Prostate gland (tissue), 2 donors: ENCODE measurements at regions not wholly inside any gene's neighbourhood (a gene's known extent, or its start where the extent isn't known, plus 50 kb on each side); places are given as distances from the start of the nearest gene placed in this dataset.

ENCODE experiments used
- DNase-seq: peaks from one replicate; pipeline ENCODE4 v3.0.0-alpha.2; 2019; ENCODE audit warnings: low spot score
- H3K27ac ChIP-seq, 2 donors: fragments of 200-600 bp; sonication (generic); 2 replicates each; pipeline ENCODE4 v1.5.1; 2017 to 2019
- H3K27me3 ChIP-seq: fragments of 200-600 bp; sonication (generic); replicated peaks from 2 replicates; pipeline ENCODE4 v1.5.1; 2019; ENCODE audit not compliant: insufficient read depth
- H3K36me3 ChIP-seq, 2 donors: fragments of 200-600 bp; sonication (generic); 1 replicate in 1 of 2; 2 replicates in 1 of 2; pipeline versions ENCODE4 v1.5.1 to v1.8.1; 2017 to 2019
- H3K4me1 ChIP-seq: fragments of 200-600 bp; sonication (generic); replicated peaks from 2 replicates; pipeline ENCODE4 v1.5.1; 2019
- H3K4me3 ChIP-seq, 2 donors: fragments of 200-600 bp; sonication (generic); 2 replicates each; pipeline ENCODE4 v1.5.1; 2017 to 2019
- H3K9me3 ChIP-seq: fragments of 200-600 bp; sonication (generic); 2 replicates; pipeline ENCODE4 v1.5.1; 2017
- CTCF ChIP-seq, 4 experiments: fragments of 200-600 bp in 2 of 4; fragments of 450-650 bp in 2 of 4; sonication (generic) in 2 of 4; IDR thresholded peaks; 1 replicate in 3 of 4; 2 replicates in 1 of 4; pipeline ENCODE4 v1.5.1; 2016 to 2019; ENCODE audit warnings: antibody characterized with exemption in 4 of 4, mild to moderate bottlenecking in 2 of 4, moderate library complexity in 2 of 4
- POLR2A ChIP-seq: fragments of 450-650 bp; IDR thresholded peaks from one replicate; pipeline ENCODE4 v1.6.1; 2016; ENCODE audit warnings: antibody characterized with exemption, mild to moderate bottlenecking
- POLR2AphosphoS5 ChIP-seq: sonication (generic); formaldehyde crosslinking; IDR thresholded peaks from one replicate; pipeline ENCODE4 v1.6.1; 2017; ENCODE audit warnings: antibody characterized with exemption
- WGBS: methylation state at CpG from one replicate; pipeline ENCODE4 v1.1.5; 2018; 5-methylcytosine and 5-hydroxymethylcytosine counted together
- intact Hi-C: fragments of 100-400 bp; cut with DNase I; formaldehyde crosslinking; loops from one replicate; pipeline ENCODE4 v1.14.2; 2022

- 83% methylated on average over 1 of the region's 1 CpG for WGBS
- H3K27ac ChIP-seq, result no peak overlapping the region
- no peak for TF ChIP-seq CTCF (IDR thresholded peaks at IDR 0.05)
- TF ChIP-seq POLR2AphosphoS5, result no peak
- TF ChIP-seq POLR2A, result no peak
- H3K9me3 ChIP-seq, result no peaks in the 10 kb centered on the region
- DNase-seq, result no peak
- H3K4me3 ChIP-seq, result no peak overlapping the region
- intact Hi-C loops, result no loop called here
- H3K36me3 ChIP-seq, result no peaks in the 10 kb centered on the region
- no peaks in the 10 kb centered on the region for H3K27me3 ChIP-seq
- H3K4me1 ChIP-seq, result no peaks in the 10 kb centered on the region
Observed at GRCh38 chr9:11338130-11338529, 725.3 kb upstream of the PTPRD start.

- TF ChIP-seq POLR2AphosphoS5, result no peak
- Histone ChIP-seq H3K4me1 (no peaks in the 10 kb centered on the region), H3K27me3 (no peaks in the 10 kb centered on the region), H3K9me3 (no peaks in the 10 kb centered on the region), H3K27ac (no peak overlapping the region), H3K36me3 (no peaks in the 10 kb centered on the region), H3K4me3 (no peak overlapping the region)
- no peak for DNase-seq
- WGBS, result 26% methylated on average over 1 of the region's 1 CpG
- intact Hi-C loops, result no loop called here
Observed at GRCh38 chr9:11340654-11341053, 727.9 kb upstream of the PTPRD start.

GRCh38 chr9:11347437-11347836 lies 734.6 kb upstream of the PTPRD start:
- Histone ChIP-seq H3K4me3 (no peak overlapping the region), H3K27ac (no peak overlapping the region), H3K9me3 (no peaks in the 10 kb centered on the region), H3K4me1 (no peaks in the 10 kb centered on the region), H3K27me3 (no peaks in the 10 kb centered on the region), H3K36me3 (no peaks in the 10 kb centered on the region)
- no peak for DNase-seq
- TF ChIP-seq POLR2A (no peak), CTCF (IDR thresholded peaks at IDR 0.05) (no peak), POLR2AphosphoS5 (no peak)
- intact Hi-C loops, result no loop called here

GRCh38 chr9:11348366-11348765 lies 735.6 kb upstream of the PTPRD start:
- no peaks in the 10 kb centered on the region for H3K36me3 ChIP-seq
- H3K4me3 ChIP-seq, result no peak overlapping the region
- no peak for DNase-seq
- no peaks in the 10 kb centered on the region for H3K4me1 ChIP-seq
- no peaks in the 10 kb centered on the region for H3K27me3 ChIP-seq
- no peaks in the 10 kb centered on the region for H3K9me3 ChIP-seq
- WGBS, result 70% methylated on average over 5 of the region's 5 CpGs
- TF ChIP-seq CTCF (IDR thresholded peaks at IDR 0.05) (no peak), POLR2A (no peak), POLR2AphosphoS5 (no peak)
- no peak overlapping the region for H3K27ac ChIP-seq
- intact Hi-C loops, result no loop called here

GRCh38 chr9:11349187-11349586 lies 736.4 kb upstream of the PTPRD start:
- WGBS, result 93% methylated on average over 5 of the region's 5 CpGs
- H3K4me3 ChIP-seq, result no peak overlapping the region
- H3K4me1 ChIP-seq, result no peaks in the 10 kb centered on the region

More at GRCh38 chr9:11349187-11349586, 736.4 kb upstream of the PTPRD start:
- no peaks in the 10 kb centered on the region for H3K36me3 ChIP-seq
- H3K9me3 ChIP-seq, result no peaks in the 10 kb centered on the region
- intact Hi-C loops, result no loop called here
- no peak overlapping the region for H3K27ac ChIP-seq
- DNase-seq, result no peak
- H3K27me3 ChIP-seq, result no peaks in the 10 kb centered on the region
- no peak for TF ChIP-seq CTCF (IDR thresholded peaks at IDR 0.05)
- no peak for TF ChIP-seq POLR2AphosphoS5
- no peak for TF ChIP-seq POLR2A
